ENCODE measurements at regions not wholly inside any gene's neighbourhood (a gene's known extent, or its start where the extent isn't known, plus 50 kb on each side); places are given as distances from the start of the nearest gene placed in this dataset.

DNA sequence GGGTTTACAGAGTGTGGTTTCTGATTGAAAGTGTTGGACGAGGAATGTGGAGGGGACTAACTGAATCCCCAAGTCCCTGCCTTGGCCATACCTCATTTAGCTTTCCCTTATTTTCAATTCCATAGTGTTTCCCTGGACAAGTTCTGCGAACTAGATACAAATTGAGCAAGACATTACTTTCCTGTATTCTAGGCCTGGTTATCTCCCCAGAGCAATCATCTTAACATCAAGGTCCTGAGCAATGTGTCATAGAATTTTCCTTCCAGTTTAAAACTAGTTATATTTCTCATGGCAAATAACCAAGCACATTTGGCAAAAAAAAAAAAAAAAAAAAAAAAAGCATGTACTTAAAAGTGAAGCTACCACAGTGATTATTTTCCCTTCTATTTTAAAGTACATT is 330.1 kb downstream of the CDH11 start:
- TF ChIP-seq TEAD4 (IDR thresholded peaks at IDR 0.05) (no peak), RAD21 (IDR thresholded peaks at IDR 0.05; ENCODE audit: low read depth) (no peak), FOXM1 (IDR thresholded peaks at IDR 0.05; ENCODE audit: borderline replicate concordance, low read depth) (no peak), TAF1 (IDR thresholded peaks at IDR 0.05; ENCODE audit: low read depth) (no peak), NFIC (IDR thresholded peaks at IDR 0.05) (no peak), CEBPB (IDR thresholded peaks at IDR 0.05) (no peak), EP300 (IDR thresholded peaks at IDR 0.05; ENCODE audit: borderline replicate concordance) (no peak), EGR1 (IDR thresholded peaks at IDR 0.05) (no peak), YY1 (IDR thresholded peaks at IDR 0.05; ENCODE audit: low read depth) (no peak), REST (IDR thresholded peaks at IDR 0.05; ENCODE audit: low read depth) (no peak)
- TF ChIP-seq, protein P1, sequence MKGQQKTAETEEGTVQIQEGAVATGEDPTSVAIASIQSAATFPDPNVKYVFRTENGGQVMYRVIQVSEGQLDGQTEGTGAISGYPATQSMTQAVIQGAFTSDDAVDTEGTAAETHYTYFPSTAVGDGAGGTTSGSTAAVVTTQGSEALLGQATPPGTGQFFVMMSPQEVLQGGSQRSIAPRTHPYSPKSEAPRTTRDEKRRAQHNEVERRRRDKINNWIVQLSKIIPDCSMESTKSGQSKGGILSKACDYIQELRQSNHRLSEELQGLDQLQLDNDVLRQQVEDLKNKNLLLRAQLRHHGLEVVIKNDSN (IDR thresholded peaks at IDR 0.05), result no peak

- TF ChIP-seq ZBTB7A (IDR thresholded peaks at IDR 0.05; ENCODE audit: low read depth), result no peak
- TF ChIP-seq MAX (IDR thresholded peaks at IDR 0.05), result no peak
These were observed 337.2 kb downstream of the CDH11 start for GRCh38 chr16:64784635-64785034.

DNA sequence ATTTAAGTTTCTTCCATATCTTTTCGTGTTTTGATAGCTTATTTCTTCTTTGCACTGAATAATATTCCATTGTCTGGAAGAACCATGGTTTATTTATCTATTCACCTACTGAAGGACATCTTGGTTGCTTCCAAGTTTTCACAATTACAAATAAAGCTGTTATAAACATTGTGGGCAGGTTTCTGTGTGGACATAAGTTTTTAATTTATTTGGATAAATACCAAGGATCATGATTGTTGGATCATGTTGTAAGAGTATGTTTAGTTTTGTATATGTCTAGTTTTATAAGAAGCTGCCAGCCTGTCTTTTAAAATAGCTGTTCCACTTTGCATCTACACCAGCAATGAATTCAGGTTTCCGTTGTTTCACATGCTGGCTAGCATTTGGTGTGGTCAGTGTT is 339.4 kb downstream of the CDH11 start:
- no peak for TF ChIP-seq ZBTB7A (IDR thresholded peaks at IDR 0.05; ENCODE audit: low read depth)
- TF ChIP-seq, protein P1 (IDR thresholded peaks at IDR 0.05), result no peak
- no peak for TF ChIP-seq REST (IDR thresholded peaks at IDR 0.05; ENCODE audit: low read depth)
- TF ChIP-seq YY1 (IDR thresholded peaks at IDR 0.05; ENCODE audit: low read depth), result no peak
- no peak for TF ChIP-seq MAX (IDR thresholded peaks at IDR 0.05)
- no peak for TF ChIP-seq TCF12 (IDR thresholded peaks at IDR 0.05; ENCODE audit: low read depth)
- TF ChIP-seq TEAD4 (IDR thresholded peaks at IDR 0.05), result no peak
- TF ChIP-seq TAF1 (IDR thresholded peaks at IDR 0.05; ENCODE audit: low read depth), result no peak
- TF ChIP-seq NFIC (IDR thresholded peaks at IDR 0.05), result no peak
- TF ChIP-seq EGR1 (IDR thresholded peaks at IDR 0.05), result no peak
- TF ChIP-seq EP300 (IDR thresholded peaks at IDR 0.05; ENCODE audit: borderline replicate concordance), result no peak
- no peak for TF ChIP-seq RAD21 (IDR thresholded peaks at IDR 0.05; ENCODE audit: low read depth)

DNA sequence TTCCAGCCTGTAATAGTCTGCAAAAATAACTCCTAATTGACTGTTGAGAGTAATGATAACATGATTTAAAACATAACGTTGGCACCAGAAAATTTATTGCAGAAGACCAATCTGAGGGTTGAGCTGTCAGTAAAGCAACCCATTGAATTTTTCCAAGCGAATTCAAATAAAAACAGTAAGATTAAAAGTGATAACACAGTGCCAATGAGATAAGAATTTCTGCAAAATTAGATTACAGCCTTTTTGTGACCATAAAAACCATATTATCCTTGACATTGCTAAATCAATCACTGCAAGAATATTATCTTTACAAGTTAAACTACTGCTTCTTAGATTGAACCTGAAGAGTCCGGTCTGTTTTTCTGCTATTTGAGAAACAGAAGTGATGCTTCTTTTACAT is 341.4 kb downstream of the CDH11 start:
- TF ChIP-seq TCF12 (IDR thresholded peaks at IDR 0.05; ENCODE audit: low read depth) (no peak), MAX (IDR thresholded peaks at IDR 0.05) (no peak), TAF1 (IDR thresholded peaks at IDR 0.05; ENCODE audit: low read depth) (no peak), TEAD4 (IDR thresholded peaks at IDR 0.05) (no peak), FOXM1 (IDR thresholded peaks at IDR 0.05; ENCODE audit: borderline replicate concordance, low read depth) (no peak), CEBPB (IDR thresholded peaks at IDR 0.05) (no peak), NFIC (IDR thresholded peaks at IDR 0.05) (no peak), ZBTB7A (IDR thresholded peaks at IDR 0.05; ENCODE audit: low read depth) (no peak), CREB1 (IDR thresholded peaks at IDR 0.05; ENCODE audit: low read depth) (no peak), EP300 (IDR thresholded peaks at IDR 0.05; ENCODE audit: borderline replicate concordance) (no peak), REST (IDR thresholded peaks at IDR 0.05; ENCODE audit: low read depth) (no peak)
- TF ChIP-seq, protein P1 (IDR thresholded peaks at IDR 0.05), result no peak
